ENCODE measurements at regions not wholly inside any gene's neighbourhood (a gene's known extent, or its start where the extent isn't known, plus 50 kb on each side); places are given as distances from the start of the nearest gene placed in this dataset.

- Histone ChIP-seq H3K27me3 (ENCODE audit: control insufficient read depth in 1 of 2, insufficient read depth in 2 of 2, low read length in 2 of 2) (no peaks in the 10 kb centered on the region), H3K9me3 (ENCODE audit: control insufficient read depth in 2 of 2, low read length in 2 of 2) (no peaks in the 10 kb centered on the region), H3K4me3 (ENCODE audit: low read length in 2 of 2) (no peak overlapping the region), H3K9ac (ENCODE audit: low read length in 2 of 2) (no peak overlapping the region), H3K36me3 (ENCODE audit: control insufficient read depth in 2 of 2, insufficient read depth in 2 of 2, low read length in 2 of 2) (no peaks in the 10 kb centered on the region), H3K4me1 (ENCODE audit: control insufficient read depth, insufficient read depth, low read length) (peaks cover 4% of the 10 kb centered on the region), H3K27ac (ENCODE audit: low read length) (no peak overlapping the region)
Observed at GRCh38 chr1:94608142-94608851, 66.7 kb upstream of the F3 start.

DNA sequence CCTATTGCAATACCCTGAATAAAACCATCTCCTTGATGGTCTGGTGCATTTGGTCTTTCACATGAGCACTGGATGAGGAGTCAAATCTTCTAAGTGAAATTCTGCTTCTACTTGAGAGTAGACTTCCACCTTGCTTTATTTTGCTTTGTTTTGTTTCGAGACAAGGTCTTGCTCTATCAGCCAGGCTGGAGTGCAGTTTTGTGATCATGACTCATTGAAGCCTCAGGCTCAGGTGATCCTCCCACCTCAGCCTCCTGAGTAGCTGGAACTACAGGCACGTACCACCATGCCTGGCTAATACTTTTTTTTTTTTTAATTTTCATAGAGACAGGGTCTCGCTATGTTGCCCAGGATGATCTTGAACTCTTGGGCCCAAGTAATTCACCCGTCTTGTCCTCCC, 65.8 kb upstream of the F3 start:
- Histone ChIP-seq H3K27ac (ENCODE audit: low read length) (no peak overlapping the region), H3K4me1 (ENCODE audit: control insufficient read depth, insufficient read depth, low read length) (peaks cover 4% of the 10 kb centered on the region), H3K9me3 (ENCODE audit: control insufficient read depth in 2 of 2, low read length in 2 of 2) (no peaks in the 10 kb centered on the region), H3K9ac (ENCODE audit: low read length in 2 of 2) (no peak overlapping the region), H3K4me3 (ENCODE audit: low read length in 2 of 2) (no peak overlapping the region), H3K36me3 (ENCODE audit: control insufficient read depth in 2 of 2, insufficient read depth in 2 of 2, low read length in 2 of 2) (no peaks in the 10 kb centered on the region), H3K27me3 (ENCODE audit: control insufficient read depth in 1 of 2, insufficient read depth in 2 of 2, low read length in 2 of 2) (no peaks in the 10 kb centered on the region)

DNA sequence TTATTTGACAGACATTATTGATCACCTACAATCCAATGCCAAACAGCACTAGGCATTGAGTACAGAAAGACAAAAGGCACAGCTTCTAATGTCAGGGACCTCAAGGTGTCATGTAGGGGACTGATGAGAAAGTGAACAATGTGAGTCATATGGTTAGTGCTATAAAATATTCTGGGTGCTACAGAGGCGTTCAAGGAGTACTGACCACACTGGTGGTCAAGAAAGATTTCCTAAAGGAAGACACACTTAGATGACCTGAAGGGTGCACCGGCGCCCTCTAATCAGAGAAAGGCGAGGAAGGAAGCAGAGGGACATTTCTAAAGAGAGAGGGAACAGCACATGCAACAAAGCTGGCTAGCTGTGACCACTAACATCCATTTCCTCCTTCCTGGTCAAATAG, 64.9 kb upstream of the F3 start:
- Histone ChIP-seq H3K9me3 (ENCODE audit: control insufficient read depth in 2 of 2, low read length in 2 of 2) (no peaks in the 10 kb centered on the region), H3K27me3 (ENCODE audit: control insufficient read depth in 1 of 2, insufficient read depth in 2 of 2, low read length in 2 of 2) (no peaks in the 10 kb centered on the region), H3K4me3 (ENCODE audit: low read length in 2 of 2) (no peak overlapping the region), H3K27ac (ENCODE audit: low read length) (no peak overlapping the region), H3K9ac (ENCODE audit: low read length in 2 of 2) (no peak overlapping the region), H3K36me3 (ENCODE audit: control insufficient read depth in 2 of 2, insufficient read depth in 2 of 2, low read length in 2 of 2) (no peaks in the 10 kb centered on the region), H3K4me1 (ENCODE audit: control insufficient read depth, insufficient read depth, low read length) (peaks cover 4% of the 10 kb centered on the region)

DNA sequence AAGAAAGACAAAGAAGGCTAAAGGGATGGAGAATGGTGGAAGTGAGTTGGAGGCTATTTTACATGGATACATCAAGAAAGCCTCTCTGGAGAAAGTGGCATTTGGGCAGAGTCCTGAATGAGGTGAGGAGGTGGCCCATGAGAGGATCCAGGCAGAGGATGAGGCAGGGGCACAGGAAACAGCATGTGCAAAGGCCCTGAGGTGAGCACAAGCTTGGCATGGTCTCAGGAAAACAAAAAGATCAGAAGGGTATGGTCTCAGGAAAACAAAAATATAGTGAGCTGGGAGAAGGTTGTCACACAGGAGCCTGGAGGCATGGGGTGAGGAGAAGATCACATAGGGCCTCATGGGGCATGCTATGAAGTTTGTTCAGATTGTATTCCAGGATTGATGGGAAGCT, 62.1 kb upstream of the F3 start:
- Histone ChIP-seq H3K4me1 (ENCODE audit: control insufficient read depth, insufficient read depth, low read length) (no peaks in the 10 kb centered on the region), H3K4me3 (ENCODE audit: low read length in 2 of 2) (no peak overlapping the region), H3K36me3 (ENCODE audit: control insufficient read depth in 2 of 2, insufficient read depth in 2 of 2, low read length in 2 of 2) (no peaks in the 10 kb centered on the region), H3K27ac (ENCODE audit: low read length) (no peak overlapping the region), H3K9ac (ENCODE audit: low read length in 2 of 2) (no peak overlapping the region), H3K9me3 (ENCODE audit: control insufficient read depth in 2 of 2, low read length in 2 of 2) (no peaks in the 10 kb centered on the region), H3K27me3 (ENCODE audit: control insufficient read depth in 1 of 2, insufficient read depth in 2 of 2, low read length in 2 of 2) (no peaks in the 10 kb centered on the region)

GRCh38 chr1:94602802-94603625, 61.5 kb upstream of the F3 start:
- H3K27me3 ChIP-seq (ENCODE audit: control insufficient read depth in 1 of 2, insufficient read depth in 2 of 2, low read length in 2 of 2): no peaks in the 10 kb centered on the region
- H3K9ac ChIP-seq (ENCODE audit: low read length in 2 of 2): no peak overlapping the region
- H3K36me3 ChIP-seq (ENCODE audit: control insufficient read depth in 2 of 2, insufficient read depth in 2 of 2, low read length in 2 of 2): no peaks in the 10 kb centered on the region
- no peak overlapping the region for H3K4me3 ChIP-seq (ENCODE audit: low read length in 2 of 2)
- H3K4me1 ChIP-seq (ENCODE audit: control insufficient read depth, insufficient read depth, low read length): no peaks in the 10 kb centered on the region
- H3K27ac ChIP-seq (ENCODE audit: low read length): no peak overlapping the region
- H3K9me3 ChIP-seq (ENCODE audit: control insufficient read depth in 2 of 2, low read length in 2 of 2): no peaks in the 10 kb centered on the region

DNA sequence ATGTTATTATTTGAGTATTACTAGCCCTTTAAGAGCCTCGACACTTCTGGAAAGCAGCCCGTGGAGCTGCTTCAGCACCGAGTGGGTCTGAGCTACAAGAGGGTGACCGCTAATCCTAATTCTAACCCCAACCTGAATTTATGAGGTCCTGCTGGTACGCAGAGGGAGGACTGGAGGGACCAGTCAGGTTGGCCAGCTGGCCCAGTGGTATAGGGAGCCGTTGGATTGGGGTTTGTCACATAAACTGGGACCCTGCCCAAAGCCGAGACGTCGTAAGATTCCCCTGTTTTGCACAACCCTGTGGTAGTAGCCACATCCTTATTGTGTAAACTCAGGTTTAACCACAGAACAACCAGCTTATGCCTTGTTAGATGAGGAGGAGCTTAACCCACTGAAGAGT, 60.8 kb upstream of the F3 start:
- H3K9ac ChIP-seq (ENCODE audit: low read length in 2 of 2): no peak overlapping the region
- no peaks in the 10 kb centered on the region for H3K27me3 ChIP-seq (ENCODE audit: control insufficient read depth in 1 of 2, insufficient read depth in 2 of 2, low read length in 2 of 2)
- no peaks in the 10 kb centered on the region for H3K36me3 ChIP-seq (ENCODE audit: control insufficient read depth in 2 of 2, insufficient read depth in 2 of 2, low read length in 2 of 2)
- no peaks in the 10 kb centered on the region for H3K4me1 ChIP-seq (ENCODE audit: control insufficient read depth, insufficient read depth, low read length)
- H3K27ac ChIP-seq (ENCODE audit: low read length): no peak overlapping the region
- no peak overlapping the region for H3K4me3 ChIP-seq (ENCODE audit: low read length in 2 of 2)
- H3K9me3 ChIP-seq (ENCODE audit: control insufficient read depth in 2 of 2, low read length in 2 of 2): no peaks in the 10 kb centered on the region

- H3K4me1 ChIP-seq (ENCODE audit: control insufficient read depth, insufficient read depth, low read length): no peaks in the 10 kb centered on the region
- no peak overlapping the region for H3K4me3 ChIP-seq (ENCODE audit: low read length in 2 of 2)
- no peak overlapping the region for H3K27ac ChIP-seq (ENCODE audit: low read length)
- no peaks in the 10 kb centered on the region for H3K36me3 ChIP-seq (ENCODE audit: control insufficient read depth in 2 of 2, insufficient read depth in 2 of 2, low read length in 2 of 2)
- no peaks in the 10 kb centered on the region for H3K9me3 ChIP-seq (ENCODE audit: control insufficient read depth in 2 of 2, low read length in 2 of 2)
- no peak overlapping the region for H3K9ac ChIP-seq (ENCODE audit: low read length in 2 of 2)
- no peaks in the 10 kb centered on the region for H3K27me3 ChIP-seq (ENCODE audit: control insufficient read depth in 1 of 2, insufficient read depth in 2 of 2, low read length in 2 of 2)
Observed at GRCh38 chr1:94600556-94600955, 59.0 kb upstream of the F3 start.

DNA sequence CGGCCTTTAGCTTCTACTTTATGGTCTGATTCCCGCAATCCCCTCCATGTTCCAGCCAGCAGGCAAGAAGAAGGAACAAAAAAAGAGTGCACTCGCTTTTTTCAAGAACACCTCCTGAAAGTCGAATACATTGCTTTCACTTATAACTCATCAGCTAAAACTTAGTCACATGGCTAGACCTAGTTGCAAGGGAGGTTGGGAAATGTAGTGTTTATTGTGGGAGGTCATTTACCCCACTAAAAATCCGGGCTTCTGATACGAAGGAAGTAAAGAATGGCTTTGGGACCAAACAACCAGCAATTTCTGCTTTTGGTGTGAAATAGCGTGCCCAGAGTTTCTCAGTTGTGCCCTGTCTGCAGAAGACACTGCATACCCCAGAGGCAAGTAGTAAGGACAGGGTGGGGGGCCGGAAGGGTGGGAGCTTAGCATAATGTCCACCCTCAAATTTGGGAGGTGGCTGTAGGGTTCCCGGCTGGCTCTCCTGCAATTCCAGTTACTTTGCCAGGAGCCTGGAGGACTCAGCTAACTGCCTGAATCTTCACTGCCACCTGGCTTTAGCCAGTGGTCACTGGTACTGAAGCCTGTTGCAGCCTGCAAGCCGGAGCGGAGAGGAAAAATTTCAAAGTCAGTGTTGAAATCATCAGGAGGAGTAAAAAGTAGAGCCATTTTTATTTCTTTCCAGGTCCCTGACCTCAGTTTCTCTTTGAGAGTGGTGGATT, 57.7 kb upstream of the F3 start:
- H3K27ac ChIP-seq (ENCODE audit: low read length): no peak overlapping the region
- H3K4me1 ChIP-seq (ENCODE audit: control insufficient read depth, insufficient read depth, low read length): no peaks in the 10 kb centered on the region
- no peaks in the 10 kb centered on the region for H3K27me3 ChIP-seq (ENCODE audit: control insufficient read depth in 1 of 2, insufficient read depth in 2 of 2, low read length in 2 of 2)
- H3K4me3 ChIP-seq (ENCODE audit: low read length in 2 of 2): no peak overlapping the region
- H3K9ac ChIP-seq (ENCODE audit: low read length in 2 of 2): no peak overlapping the region
- no peaks in the 10 kb centered on the region for H3K36me3 ChIP-seq (ENCODE audit: control insufficient read depth in 2 of 2, insufficient read depth in 2 of 2, low read length in 2 of 2)
- no peaks in the 10 kb centered on the region for H3K9me3 ChIP-seq (ENCODE audit: control insufficient read depth in 2 of 2, low read length in 2 of 2)

DNA sequence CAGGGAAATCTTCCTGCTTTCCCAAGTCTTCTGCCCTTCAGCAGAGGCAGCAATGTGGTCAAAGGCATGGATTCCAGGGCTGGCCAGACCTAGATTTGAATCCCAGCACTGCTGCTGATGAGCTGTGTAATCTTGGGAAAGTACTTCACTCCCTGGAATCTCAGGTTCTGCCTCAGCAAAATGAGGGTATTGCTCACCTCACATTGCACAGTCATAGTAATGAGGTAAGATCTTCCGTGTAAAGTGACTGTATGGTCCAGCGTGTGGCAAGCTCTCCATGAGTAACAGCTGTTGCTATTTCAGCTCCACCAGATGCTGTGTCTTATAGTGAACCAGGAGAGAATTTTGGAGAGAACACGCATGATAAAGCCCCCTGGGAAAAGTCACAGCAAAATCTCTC, 56.1 kb upstream of the F3 start:
- H3K9me3 ChIP-seq (ENCODE audit: control insufficient read depth in 2 of 2, low read length in 2 of 2): no peaks in the 10 kb centered on the region
- no peak overlapping the region for H3K4me3 ChIP-seq (ENCODE audit: low read length in 2 of 2)
- no peaks in the 10 kb centered on the region for H3K27me3 ChIP-seq (ENCODE audit: control insufficient read depth in 1 of 2, insufficient read depth in 2 of 2, low read length in 2 of 2)
- H3K27ac ChIP-seq (ENCODE audit: low read length): no peak overlapping the region
- no peaks in the 10 kb centered on the region for H3K36me3 ChIP-seq (ENCODE audit: control insufficient read depth in 2 of 2, insufficient read depth in 2 of 2, low read length in 2 of 2)
- H3K4me1 ChIP-seq (ENCODE audit: control insufficient read depth, insufficient read depth, low read length): no peaks in the 10 kb centered on the region
- H3K9ac ChIP-seq (ENCODE audit: low read length in 2 of 2): no peak overlapping the region

- Histone ChIP-seq H3K27ac (ENCODE audit: low read length) (no peak overlapping the region), H3K4me1 (ENCODE audit: control insufficient read depth, insufficient read depth, low read length) (no peaks in the 10 kb centered on the region), H3K27me3 (ENCODE audit: control insufficient read depth in 1 of 2, insufficient read depth in 2 of 2, low read length in 2 of 2) (no peaks in the 10 kb centered on the region), H3K36me3 (ENCODE audit: control insufficient read depth in 2 of 2, insufficient read depth in 2 of 2, low read length in 2 of 2) (no peaks in the 10 kb centered on the region), H3K9me3 (ENCODE audit: control insufficient read depth in 2 of 2, low read length in 2 of 2) (no peaks in the 10 kb centered on the region), H3K4me3 (ENCODE audit: low read length in 2 of 2) (no peak overlapping the region), H3K9ac (ENCODE audit: low read length in 2 of 2) (no peak overlapping the region)
Observed at GRCh38 chr1:94596260-94596659, 54.7 kb upstream of the F3 start.

Measured in stomach smooth muscle (tissue), 2 donors.